ENCODE measurements at regions not wholly inside any gene's neighbourhood (a gene's known extent, or its start where the extent isn't known, plus 50 kb on each side); places are given as distances from the start of the nearest gene placed in this dataset.
"Not testable (repeated sequence)": the region's sequence is repeated elsewhere in the genome, so short reads cannot be mapped to it uniquely, and the experiment has no call there.

GRCh38 chr5:114146398-114146797 lies 215.5 kb upstream of the KCNN2 start:
- DNase-seq (ENCODE audit: extremely low read depth, insufficient read length), result no peak
- H3K36me3 ChIP-seq (ENCODE audit: control insufficient read depth, insufficient read depth, low read length), result no peaks in the 10 kb centered on the region
- H3K4me3 ChIP-seq (replicated peaks; ENCODE audit: low read depth, low read length), result no peak overlapping the region
- no peaks in the 10 kb centered on the region for H3K27me3 ChIP-seq (replicated peaks; ENCODE audit: control insufficient read depth, insufficient read depth, low read length)
- TF ChIP-seq, protein P1, sequence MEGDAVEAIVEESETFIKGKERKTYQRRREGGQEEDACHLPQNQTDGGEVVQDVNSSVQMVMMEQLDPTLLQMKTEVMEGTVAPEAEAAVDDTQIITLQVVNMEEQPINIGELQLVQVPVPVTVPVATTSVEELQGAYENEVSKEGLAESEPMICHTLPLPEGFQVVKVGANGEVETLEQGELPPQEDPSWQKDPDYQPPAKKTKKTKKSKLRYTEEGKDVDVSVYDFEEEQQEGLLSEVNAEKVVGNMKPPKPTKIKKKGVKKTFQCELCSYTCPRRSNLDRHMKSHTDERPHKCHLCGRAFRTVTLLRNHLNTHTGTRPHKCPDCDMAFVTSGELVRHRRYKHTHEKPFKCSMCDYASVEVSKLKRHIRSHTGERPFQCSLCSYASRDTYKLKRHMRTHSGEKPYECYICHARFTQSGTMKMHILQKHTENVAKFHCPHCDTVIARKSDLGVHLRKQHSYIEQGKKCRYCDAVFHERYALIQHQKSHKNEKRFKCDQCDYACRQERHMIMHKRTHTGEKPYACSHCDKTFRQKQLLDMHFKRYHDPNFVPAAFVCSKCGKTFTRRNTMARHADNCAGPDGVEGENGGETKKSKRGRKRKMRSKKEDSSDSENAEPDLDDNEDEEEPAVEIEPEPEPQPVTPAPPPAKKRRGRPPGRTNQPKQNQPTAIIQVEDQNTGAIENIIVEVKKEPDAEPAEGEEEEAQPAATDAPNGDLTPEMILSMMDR (IDR thresholded peaks at IDR 0.05; ENCODE audit: insufficient read depth, low read length, poor library complexity, severe bottlenecking), result no peak

DNA sequence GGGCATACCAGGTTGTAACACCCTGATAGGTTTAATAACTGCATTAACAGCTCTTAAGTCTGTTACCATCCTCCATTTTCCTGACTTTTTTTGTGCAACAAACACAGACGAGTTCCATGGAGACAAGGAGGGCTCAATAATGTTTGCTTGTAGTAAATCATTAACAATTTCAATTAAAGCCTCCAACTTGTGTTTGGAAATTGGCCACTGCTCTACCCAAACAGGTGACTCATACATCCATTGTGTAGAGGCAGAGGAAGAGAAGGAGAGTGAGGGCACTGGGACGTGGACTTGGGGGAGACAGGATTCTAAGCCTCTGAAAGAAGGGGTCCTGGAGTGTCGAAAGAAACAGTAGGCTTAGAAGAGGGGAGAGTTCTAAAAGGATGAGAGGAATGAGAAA lies 213.6 kb upstream of the KCNN2 start:
- Histone ChIP-seq H3K36me3 (ENCODE audit: control insufficient read depth, insufficient read depth, low read length) (no peaks in the 10 kb centered on the region), H3K27me3 (replicated peaks; ENCODE audit: control insufficient read depth, insufficient read depth, low read length) (no peaks in the 10 kb centered on the region), H3K4me3 (replicated peaks; ENCODE audit: low read depth, low read length) (no peak overlapping the region)
- TF ChIP-seq, protein P1 (IDR thresholded peaks at IDR 0.05; ENCODE audit: insufficient read depth, low read length, poor library complexity, severe bottlenecking), result no peak
- DNase-seq (ENCODE audit: extremely low read depth, insufficient read length), result no peak

DNA sequence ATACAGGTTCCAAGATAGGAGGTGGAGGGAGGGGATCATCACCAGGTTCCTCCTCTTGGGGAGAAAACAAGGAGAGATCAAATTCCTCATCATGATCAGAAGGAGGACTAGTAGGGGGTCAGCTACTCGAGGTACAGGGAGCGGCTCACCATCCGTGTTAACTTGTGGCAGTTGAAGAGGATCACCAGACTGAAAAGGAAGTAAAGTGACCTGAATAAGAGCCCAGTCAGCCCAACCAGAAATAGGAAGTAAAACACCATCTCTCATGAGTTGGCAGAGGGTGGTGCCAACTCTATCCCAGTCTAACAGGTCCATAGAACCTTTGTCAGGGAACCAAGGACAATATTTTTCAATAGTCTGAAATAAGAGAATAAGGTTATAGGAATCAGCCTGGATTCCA lies 213.1 kb upstream of the KCNN2 start:
- not testable (repeated sequence) for H3K27me3 ChIP-seq (replicated peaks; ENCODE audit: control insufficient read depth, insufficient read depth, low read length); DNase-seq (ENCODE audit: extremely low read depth, insufficient read length); H3K36me3 ChIP-seq (ENCODE audit: control insufficient read depth, insufficient read depth, low read length); H3K4me3 ChIP-seq (replicated peaks; ENCODE audit: low read depth, low read length)

- Histone ChIP-seq H3K27me3 (replicated peaks; ENCODE audit: control insufficient read depth, insufficient read depth, low read length) (no peaks in the 10 kb centered on the region), H3K36me3 (ENCODE audit: control insufficient read depth, insufficient read depth, low read length) (no peaks in the 10 kb centered on the region), H3K4me3 (replicated peaks; ENCODE audit: low read depth, low read length) (no peak overlapping the region)
- TF ChIP-seq, protein P1 (IDR thresholded peaks at IDR 0.05; ENCODE audit: insufficient read depth, low read length, poor library complexity, severe bottlenecking), result no peak
- no peak for DNase-seq (ENCODE audit: extremely low read depth, insufficient read length)
These were observed 209.1 kb upstream of the KCNN2 start for GRCh38 chr5:114152656-114153360.

- TF ChIP-seq, protein P1 (IDR thresholded peaks at IDR 0.05; ENCODE audit: insufficient read depth, low read length, poor library complexity, severe bottlenecking), result no peak
- H3K27me3 ChIP-seq (replicated peaks; ENCODE audit: control insufficient read depth, insufficient read depth, low read length), result no peaks in the 10 kb centered on the region
- no peaks in the 10 kb centered on the region for H3K36me3 ChIP-seq (ENCODE audit: control insufficient read depth, insufficient read depth, low read length)
- no peak for DNase-seq (ENCODE audit: extremely low read depth, insufficient read length)
- H3K4me3 ChIP-seq (replicated peaks; ENCODE audit: low read depth, low read length), result no peak overlapping the region
These were observed 208.5 kb upstream of the KCNN2 start for GRCh38 chr5:114153392-114153791.

GRCh38 chr5:114153833-114154232 lies 208.0 kb upstream of the KCNN2 start:
- H3K4me3 ChIP-seq (replicated peaks; ENCODE audit: low read depth, low read length), result no peak overlapping the region
- TF ChIP-seq, protein P1 (IDR thresholded peaks at IDR 0.05; ENCODE audit: insufficient read depth, low read length, poor library complexity, severe bottlenecking), result no peak
- no peaks in the 10 kb centered on the region for H3K36me3 ChIP-seq (ENCODE audit: control insufficient read depth, insufficient read depth, low read length)
- DNase-seq (ENCODE audit: extremely low read depth, insufficient read length), result no peak
- no peaks in the 10 kb centered on the region for H3K27me3 ChIP-seq (replicated peaks; ENCODE audit: control insufficient read depth, insufficient read depth, low read length)
